CD14-positive monocyte (primary cell): ENCODE measurements at regions not wholly inside any gene's neighbourhood (a gene's known extent, or its start where the extent isn't known, plus 50 kb on each side); places are given as distances from the start of the nearest gene placed in this dataset.

Experiments
- DNase-seq, 3 donors: peaks; one replicate each; pipeline ENCODE4 v3.0.0-alpha.2; 2011 to 2022
- H2AFZ ChIP-seq: 2 replicates; pipeline ENCODE4 v1.6.0; 2012; ENCODE audit warnings: mild to moderate bottlenecking, low read depth, low read length, inconsistent platforms; ENCODE audit not compliant: insufficient read depth, poor library complexity, severe bottlenecking
- H3K27ac ChIP-seq, 2 donors: 1 replicate in 1 of 2; 2 replicates in 1 of 2; pipeline ENCODE4 v1.5.1; 2012 to 2013; ENCODE audit warnings: low read length in 2 of 2, control low read depth in 1 of 2, inconsistent platforms in 1 of 2, low read depth in 1 of 2, mild to moderate bottlenecking in 1 of 2
- H3K27me3 ChIP-seq, 2 donors: one replicate each; pipeline versions ENCODE4 v1.6.0 to v1.6.1; 2011 to 2013; ENCODE audit warnings: low read length in 2 of 2; ENCODE audit not compliant: control insufficient read depth in 2 of 2, insufficient read depth in 2 of 2
- H3K36me3 ChIP-seq, 2 donors: replicated peaks in 1 of 2; 1 replicate in 1 of 2; 2 replicates in 1 of 2; pipeline versions ENCODE4 v1.5.1 to v1.6.1; 2012 to 2013; ENCODE audit warnings: low read length in 2 of 2, control low read depth in 1 of 2, inconsistent platforms in 1 of 2, mild to moderate bottlenecking in 1 of 2; ENCODE audit not compliant: insufficient read depth in 2 of 2, control insufficient read depth in 1 of 2
- H3K4me1 ChIP-seq, 2 donors: 1 replicate in 1 of 2; 2 replicates in 1 of 2; pipeline versions ENCODE4 v1.5.1 to v1.6.1; 2012 to 2013; ENCODE audit warnings: low read length in 2 of 2, control low read depth in 1 of 2, inconsistent platforms in 1 of 2, mild to moderate bottlenecking in 1 of 2, moderate library complexity in 1 of 2; ENCODE audit not compliant: insufficient read depth in 2 of 2, control insufficient read depth in 1 of 2
- H3K4me2 ChIP-seq: replicated peaks from 2 replicates; pipeline ENCODE3; 2012; ENCODE audit warnings: low read length, moderate library complexity, mild to moderate bottlenecking; ENCODE audit not compliant: poor library complexity, severe bottlenecking; ENCODE audit errors: extremely low read depth
- H3K4me3 ChIP-seq, 3 experiments: fragments of 200-600 bp in 1 of 3; sonication (generic) in 1 of 3; replicated peaks in 1 of 3; 1 replicate in 2 of 3; 2 replicates in 1 of 3; pipeline ENCODE4 v1.5.1; 2011 to 2013; ENCODE audit warnings: low read length in 3 of 3, mild to moderate bottlenecking in 3 of 3, control low read depth in 2 of 3, low read depth in 2 of 3, inconsistent platforms in 1 of 3, moderate library complexity in 1 of 3
- H3K79me2 ChIP-seq: 2 replicates; pipeline ENCODE4 v1.6.0; 2012; ENCODE audit warnings: mild to moderate bottlenecking, control low read depth, inconsistent platforms, low read length, moderate library complexity; ENCODE audit not compliant: insufficient read depth
- H3K9ac ChIP-seq: 2 replicates; pipeline ENCODE4 v1.6.0; 2017; ENCODE audit warnings: low read length, mild to moderate bottlenecking; ENCODE audit not compliant: insufficient read depth, poor library complexity, severe bottlenecking
- H3K9me3 ChIP-seq, 2 donors: replicated peaks in 1 of 2; 1 replicate in 1 of 2; 2 replicates in 1 of 2; pipeline versions ENCODE4 v1.5.1 to v1.6.1; 2012 to 2013; ENCODE audit warnings: low read length in 2 of 2, control low read depth in 1 of 2; ENCODE audit not compliant: control insufficient read depth in 1 of 2, insufficient read depth in 1 of 2
- H4K20me1 ChIP-seq: 2 replicates; pipeline ENCODE4 v1.6.0; 2012; ENCODE audit warnings: mild to moderate bottlenecking, low read length, control low read depth, moderate library complexity; ENCODE audit not compliant: insufficient read depth
- H3K27ac Mint-ChIP-seq, 7 donors: one replicate each; pipeline ENCODE4 v1.8.0; 2020; ENCODE audit warnings: mild to moderate bottlenecking in 7 of 7, mixed read lengths in 7 of 7, moderate library complexity in 6 of 7, inconsistent platforms in 2 of 7
- H3K27me3 Mint-ChIP-seq, 3 donors: one replicate each; pipeline ENCODE4 v1.8.0; 2021 to 2022; ENCODE audit warnings: low read depth in 3 of 3, mild to moderate bottlenecking in 3 of 3, mixed read lengths in 3 of 3, moderate library complexity in 3 of 3, inconsistent platforms in 1 of 3
- H3K36me3 Mint-ChIP-seq, 2 donors: one replicate each; pipeline ENCODE4 v1.8.0; 2020; ENCODE audit warnings: mixed read lengths in 2 of 2, inconsistent platforms in 1 of 2, mild to moderate bottlenecking in 1 of 2
- H3K4me1 Mint-ChIP-seq: one replicate; pipeline ENCODE4 v1.8.0; 2020; ENCODE audit warnings: mild to moderate bottlenecking, mixed read lengths
- H3K4me3 Mint-ChIP-seq, 2 donors: one replicate each; pipeline ENCODE4 v1.8.0; 2020; ENCODE audit warnings: mild to moderate bottlenecking in 2 of 2, mixed read lengths in 2 of 2, moderate library complexity in 1 of 2
- H3K9me3 Mint-ChIP-seq, 7 donors: one replicate each; pipeline ENCODE4 v1.8.0; 2020 to 2022; ENCODE audit warnings: mixed read lengths in 7 of 7, mild to moderate bottlenecking in 6 of 7, moderate library complexity in 6 of 7, inconsistent platforms in 2 of 7
- CTCF ChIP-seq: fragments of 200-600 bp; IDR thresholded peaks from one replicate; pipeline ENCODE4 v1.8.0; 2022; ENCODE audit warnings: antibody characterized with exemption, mild to moderate bottlenecking
- WGBS: methylation state at CpG from one replicate; pipeline ENCODE4 v1.1.5; 2013; ENCODE audit warnings: missing lambda C conversion rate; ENCODE audit not compliant: insufficient coverage; 5-methylcytosine and 5-hydroxymethylcytosine counted together
- intact Hi-C, 2 donors: fragments of 100-400 bp; cut with micrococcal nuclease; formaldehyde crosslinking; loops; one replicate each; pipeline versions ENCODE4 v1.15.0 to v1.15.1; 2023

- 86% methylated on average over 1 of the region's 2 CpGs for WGBS
- TF ChIP-seq CTCF = no peak
- no peak overlapping the region for H3K9ac ChIP-seq
- H3K9me3 Mint-ChIP-seq = peaks cover 0 to 8% (median 0%) of the 10 kb centered on the region in 7 donors
- no peaks in the 10 kb centered on the region for H3K27me3 ChIP-seq
- no peak overlapping the region for H3K4me2 ChIP-seq
- H2AFZ ChIP-seq = no peak overlapping the region
- no peaks in the 10 kb centered on the region for H3K79me2 ChIP-seq
- H3K9me3 ChIP-seq = no peaks in the 10 kb centered on the region
- DNase-seq = no peak
- intact Hi-C loops = no loop called here
- no peaks in the 10 kb centered on the region for H4K20me1 ChIP-seq
- H3K27me3 Mint-ChIP-seq = no peaks in the 10 kb centered on the region
- H3K36me3 Mint-ChIP-seq = no peaks in the 10 kb centered on the region
- no peak overlapping the region for H3K4me3 Mint-ChIP-seq
- H3K4me3 ChIP-seq = no peak overlapping the region
- H3K4me1 Mint-ChIP-seq = no peaks in the 10 kb centered on the region
- no peak overlapping the region for H3K27ac Mint-ChIP-seq
- no peak overlapping the region for H3K27ac ChIP-seq
- no peaks in the 10 kb centered on the region for H3K36me3 ChIP-seq
- H3K4me1 ChIP-seq = no peaks in the 10 kb centered on the region
Observed at GRCh38 chr12:33710548-33710947, 270.9 kb upstream of the SYT10 start.

DNA sequence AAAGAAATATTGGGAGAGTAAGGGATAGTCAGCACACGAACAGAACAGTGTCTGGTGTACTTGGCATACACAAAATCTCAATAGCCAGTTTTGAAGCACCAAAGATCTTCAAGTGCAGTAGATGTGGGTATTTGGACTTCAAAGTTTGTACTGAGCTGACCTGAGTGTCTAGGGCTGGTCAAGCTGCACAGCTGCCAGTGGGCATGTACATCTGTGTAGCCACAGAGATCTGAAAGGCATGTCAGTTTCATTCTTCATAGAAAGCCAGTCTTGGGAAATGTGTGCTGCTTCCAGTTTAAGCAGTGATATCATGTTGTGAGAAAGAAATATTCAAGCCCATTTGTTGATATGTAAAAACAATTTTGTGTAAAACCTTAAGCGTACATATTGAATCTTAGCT is 279.0 kb upstream of the SYT10 start:
- Histone ChIP-seq H3K4me3 (no peak overlapping the region), H3K36me3 (no peaks in the 10 kb centered on the region), H3K27ac (no peak overlapping the region), H3K4me1 (no peaks in the 10 kb centered on the region), H3K27me3 (no peaks in the 10 kb centered on the region), H3K9me3 (peaks cover 0 to 6% of the 10 kb centered on the region in 2 donors), H3K4me2 (no peak overlapping the region), H4K20me1 (no peaks in the 10 kb centered on the region), H2AFZ (no peak overlapping the region), H3K9ac (no peak overlapping the region), H3K79me2 (no peaks in the 10 kb centered on the region)
- Mint-ChIP-seq H3K4me3 (no peak overlapping the region), H3K4me1 (no peaks in the 10 kb centered on the region), H3K27ac (no peak overlapping the region), H3K27me3 (no peaks in the 10 kb centered on the region), H3K9me3 (peaks cover 0 to 8% (median 4%) of the 10 kb centered on the region in 7 donors), H3K36me3 (no peaks in the 10 kb centered on the region)
- no CpG with 5 or more reads among the region's 2 CpGs for WGBS
- intact Hi-C loops = no loop called here
- no peak for DNase-seq
- TF ChIP-seq CTCF = no peak
